Gastroesophageal sphincter (tissue), 3 donors: ENCODE measurements at regions not wholly inside any gene's neighbourhood (a gene's known extent, or its start where the extent isn't known, plus 50 kb on each side); places are given as distances from the start of the nearest gene placed in this dataset.

Experiments
- CTCF ChIP-seq, 4 experiments: fragments of 200-600 bp in 2 of 4; fragments of 450-650 bp in 2 of 4; sonication (generic) in 1 of 4; IDR thresholded peaks; one replicate each; pipeline ENCODE4 v1.5.1; 2017 to 2019; ENCODE audit warnings: antibody characterized with exemption in 4 of 4, mild to moderate bottlenecking in 2 of 4, moderate library complexity in 2 of 4
- EP300 ChIP-seq: sonication (generic); formaldehyde crosslinking; IDR thresholded peaks from one replicate; pipeline ENCODE4 v1.6.1; 2017; ENCODE audit warnings: antibody characterized with exemption, mild to moderate bottlenecking
- POLR2A ChIP-seq, 2 donors: fragments of 450-650 bp; IDR thresholded peaks; one replicate each; pipeline ENCODE4 v1.6.1; 2017; ENCODE audit warnings: antibody characterized with exemption in 2 of 2, mild to moderate bottlenecking in 2 of 2, moderate library complexity in 1 of 2
- POLR2AphosphoS5 ChIP-seq: sonication (generic); formaldehyde crosslinking; IDR thresholded peaks from one replicate; pipeline ENCODE4 v1.6.1; 2017; ENCODE audit warnings: antibody characterized with exemption

- TF ChIP-seq POLR2AphosphoS5 (no peak), POLR2A (IDR thresholded peaks at IDR 0.05) (no peak), CTCF (IDR thresholded peaks at IDR 0.05) (no peak), EP300 (no peak)
Measured at GRCh38 chr4:4639370-4639769, 97.5 kb upstream of the STX18 start.
